ENCODE measurements at regions not wholly inside any gene's neighbourhood (a gene's known extent, or its start where the extent isn't known, plus 50 kb on each side); places are given as distances from the start of the nearest gene placed in this dataset.

DNA sequence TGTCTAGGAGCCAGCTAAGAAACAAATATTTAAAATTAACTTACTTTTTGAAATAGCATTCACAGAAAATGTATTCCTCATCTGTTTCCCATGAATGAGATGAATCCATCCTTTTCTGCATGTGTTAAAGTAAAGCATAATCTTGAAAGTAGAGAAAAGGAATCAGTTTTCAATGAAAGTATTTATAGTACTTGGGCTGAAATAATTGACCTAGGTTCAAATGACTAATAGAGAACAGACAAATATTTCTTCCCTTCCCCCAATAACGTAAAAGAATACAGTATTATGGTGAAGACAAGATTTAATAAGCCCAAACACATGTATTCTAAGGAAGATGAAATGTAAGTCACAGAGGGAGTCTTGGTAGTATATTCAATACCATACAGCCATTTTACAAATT lies 403.5 kb downstream of the ZNF608 start:
- Histone ChIP-seq H4K20me1 (ENCODE audit: insufficient read depth, low read length) (no peaks in the 10 kb centered on the region), H3K9ac (ENCODE audit: insufficient read depth, low read length, poor library complexity, severe bottlenecking) (no peak overlapping the region), H3K4me1 (ENCODE audit: control insufficient read depth in 1 of 2, insufficient read depth in 2 of 2, low read length in 2 of 2) (no peaks in the 10 kb centered on the region), H3K27me3 (ENCODE audit: control insufficient read depth in 2 of 2, insufficient read depth in 2 of 2, low read length in 2 of 2) (no peaks in the 10 kb centered on the region), H2AFZ (ENCODE audit: insufficient read depth, low read depth, low read length, poor library complexity, severe bottlenecking) (no peak overlapping the region), H3K9me3 (replicated peaks in 1 of 2; ENCODE audit: control insufficient read depth in 1 of 2, insufficient read depth in 1 of 2, low read length in 2 of 2) (no peaks in the 10 kb centered on the region), H3K4me2 (replicated peaks; ENCODE audit: extremely low read depth, low read length, poor library complexity, severe bottlenecking) (no peak overlapping the region), H3K79me2 (ENCODE audit: insufficient read depth, low read length) (no peaks in the 10 kb centered on the region), H3K36me3 (replicated peaks in 1 of 2; ENCODE audit: control insufficient read depth in 1 of 2, insufficient read depth in 2 of 2, low read length in 2 of 2) (no peaks in the 10 kb centered on the region), H3K27ac (ENCODE audit: low read depth in 1 of 2, low read length in 2 of 2) (no peak overlapping the region), H3K4me3 (replicated peaks in 1 of 3; ENCODE audit: low read depth in 2 of 3, low read length in 3 of 3) (no peak overlapping the region)
- H3K4me3 Mint-ChIP-seq: no peak overlapping the region
- H3K9me3 Mint-ChIP-seq: peaks cover 0 to 5% (median 2%) of the 10 kb centered on the region in 7 donors
- H3K27me3 Mint-ChIP-seq (ENCODE audit: low read depth in 3 of 3): peaks cover 0 to under 1% (median 0%) of the 10 kb centered on the region in 3 donors
- intact Hi-C loops (cut with micrococcal nuclease): no loop called here
- TF ChIP-seq, protein P1, sequence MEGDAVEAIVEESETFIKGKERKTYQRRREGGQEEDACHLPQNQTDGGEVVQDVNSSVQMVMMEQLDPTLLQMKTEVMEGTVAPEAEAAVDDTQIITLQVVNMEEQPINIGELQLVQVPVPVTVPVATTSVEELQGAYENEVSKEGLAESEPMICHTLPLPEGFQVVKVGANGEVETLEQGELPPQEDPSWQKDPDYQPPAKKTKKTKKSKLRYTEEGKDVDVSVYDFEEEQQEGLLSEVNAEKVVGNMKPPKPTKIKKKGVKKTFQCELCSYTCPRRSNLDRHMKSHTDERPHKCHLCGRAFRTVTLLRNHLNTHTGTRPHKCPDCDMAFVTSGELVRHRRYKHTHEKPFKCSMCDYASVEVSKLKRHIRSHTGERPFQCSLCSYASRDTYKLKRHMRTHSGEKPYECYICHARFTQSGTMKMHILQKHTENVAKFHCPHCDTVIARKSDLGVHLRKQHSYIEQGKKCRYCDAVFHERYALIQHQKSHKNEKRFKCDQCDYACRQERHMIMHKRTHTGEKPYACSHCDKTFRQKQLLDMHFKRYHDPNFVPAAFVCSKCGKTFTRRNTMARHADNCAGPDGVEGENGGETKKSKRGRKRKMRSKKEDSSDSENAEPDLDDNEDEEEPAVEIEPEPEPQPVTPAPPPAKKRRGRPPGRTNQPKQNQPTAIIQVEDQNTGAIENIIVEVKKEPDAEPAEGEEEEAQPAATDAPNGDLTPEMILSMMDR (IDR thresholded peaks at IDR 0.05): no peak
- no peaks in the 10 kb centered on the region for H3K36me3 Mint-ChIP-seq
- no peak for DNase-seq
- H3K27ac Mint-ChIP-seq: no peak overlapping the region
- WGBS (ENCODE audit: insufficient coverage): no CpG with 5 or more reads among the region's 1 CpG
- no peaks in the 10 kb centered on the region for H3K4me1 Mint-ChIP-seq

DNA sequence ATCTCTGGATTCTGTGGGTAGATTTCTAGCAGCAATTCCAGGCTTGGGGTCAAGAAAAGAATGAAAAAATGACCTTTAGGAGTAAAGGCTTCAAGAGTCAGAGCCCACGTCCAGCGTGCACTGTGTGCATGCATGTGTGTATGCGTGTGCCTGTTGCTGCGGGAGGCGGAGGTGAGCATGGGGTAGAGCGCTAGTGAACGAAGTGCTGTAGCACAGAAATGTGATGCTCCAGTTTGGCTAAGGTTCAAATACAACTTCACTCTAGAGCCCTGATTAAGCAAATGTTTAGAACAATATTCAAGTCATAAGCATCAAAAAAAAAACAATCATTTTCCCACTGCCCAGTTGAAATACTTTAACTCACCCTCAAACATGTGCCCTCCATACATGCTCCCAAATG lies 403.9 kb downstream of the ZNF608 start:
- no peak overlapping the region for H2AFZ ChIP-seq (ENCODE audit: insufficient read depth, low read depth, low read length, poor library complexity, severe bottlenecking)
- WGBS (ENCODE audit: insufficient coverage): 100% methylated on average over 6 of the region's 7 CpGs
- H3K36me3 ChIP-seq (replicated peaks in 1 of 2; ENCODE audit: control insufficient read depth in 1 of 2, insufficient read depth in 2 of 2, low read length in 2 of 2): no peaks in the 10 kb centered on the region
- no peak overlapping the region for H3K4me3 ChIP-seq (replicated peaks in 1 of 3; ENCODE audit: low read depth in 2 of 3, low read length in 3 of 3)
- Mint-ChIP-seq H3K27ac (no peak overlapping the region), H3K9me3 (peaks cover 0 to 5% (median 2%) of the 10 kb centered on the region in 7 donors), H3K4me3 (no peak overlapping the region), H3K4me1 (no peaks in the 10 kb centered on the region), H3K36me3 (no peaks in the 10 kb centered on the region), H3K27me3 (ENCODE audit: low read depth in 3 of 3) (peaks cover 0 to 2% (median 0%) of the 10 kb centered on the region in 3 donors)
- no peak overlapping the region for H3K27ac ChIP-seq (ENCODE audit: low read depth in 1 of 2, low read length in 2 of 2)
- intact Hi-C loops (cut with micrococcal nuclease): no loop called here
- H3K9me3 ChIP-seq (replicated peaks in 1 of 2; ENCODE audit: control insufficient read depth in 1 of 2, insufficient read depth in 1 of 2, low read length in 2 of 2): no peaks in the 10 kb centered on the region
- no peak overlapping the region for H3K4me2 ChIP-seq (replicated peaks; ENCODE audit: extremely low read depth, low read length, poor library complexity, severe bottlenecking)
- DNase-seq: no peak
- TF ChIP-seq, protein P1 (IDR thresholded peaks at IDR 0.05): no peak
- H4K20me1 ChIP-seq (ENCODE audit: insufficient read depth, low read length): no peaks in the 10 kb centered on the region
- H3K4me1 ChIP-seq (ENCODE audit: control insufficient read depth in 1 of 2, insufficient read depth in 2 of 2, low read length in 2 of 2): no peaks in the 10 kb centered on the region
- H3K9ac ChIP-seq (ENCODE audit: insufficient read depth, low read length, poor library complexity, severe bottlenecking): no peak overlapping the region
- no peaks in the 10 kb centered on the region for H3K27me3 ChIP-seq (ENCODE audit: control insufficient read depth in 2 of 2, insufficient read depth in 2 of 2, low read length in 2 of 2)
- H3K79me2 ChIP-seq (ENCODE audit: insufficient read depth, low read length): no peaks in the 10 kb centered on the region

All from CD14-positive monocyte (primary cell).